A673 (cell line): ENCODE measurements at regions not wholly inside any gene's neighbourhood (a gene's known extent, or its start where the extent isn't known, plus 50 kb on each side); places are given as distances from the start of the nearest gene placed in this dataset.

ENCODE experiments used
- CTCF ChIP-seq: fragments of 300-800, 200-600 bp; sonication (generic); conservative IDR thresholded peaks from 2 replicates; pipeline ENCODE4 v1.5.1; 2017; ENCODE audit warnings: low read depth, mild to moderate bottlenecking, antibody characterized with exemption, low read length, moderate library complexity, mixed read lengths
- EZH2 ChIP-seq: fragments of 200-600 bp; sonication (generic); IDR thresholded peaks from 2 replicates; pipeline ENCODE4 v1.6.1; 2017; ENCODE audit warnings: borderline replicate concordance, low read depth, mild to moderate bottlenecking, mixed read lengths, antibody characterized with exemption, low read length; ENCODE audit not compliant: poor library complexity, severe bottlenecking

- no peak for TF ChIP-seq CTCF
- TF ChIP-seq EZH2, result no peak
Observed at GRCh38 chr11:122271745-122272144, 155.7 kb upstream of the BLID start.
